ENCODE measurements at regions not wholly inside any gene's neighbourhood (a gene's known extent, or its start where the extent isn't known, plus 50 kb on each side); places are given as distances from the start of the nearest gene placed in this dataset.

DNA sequence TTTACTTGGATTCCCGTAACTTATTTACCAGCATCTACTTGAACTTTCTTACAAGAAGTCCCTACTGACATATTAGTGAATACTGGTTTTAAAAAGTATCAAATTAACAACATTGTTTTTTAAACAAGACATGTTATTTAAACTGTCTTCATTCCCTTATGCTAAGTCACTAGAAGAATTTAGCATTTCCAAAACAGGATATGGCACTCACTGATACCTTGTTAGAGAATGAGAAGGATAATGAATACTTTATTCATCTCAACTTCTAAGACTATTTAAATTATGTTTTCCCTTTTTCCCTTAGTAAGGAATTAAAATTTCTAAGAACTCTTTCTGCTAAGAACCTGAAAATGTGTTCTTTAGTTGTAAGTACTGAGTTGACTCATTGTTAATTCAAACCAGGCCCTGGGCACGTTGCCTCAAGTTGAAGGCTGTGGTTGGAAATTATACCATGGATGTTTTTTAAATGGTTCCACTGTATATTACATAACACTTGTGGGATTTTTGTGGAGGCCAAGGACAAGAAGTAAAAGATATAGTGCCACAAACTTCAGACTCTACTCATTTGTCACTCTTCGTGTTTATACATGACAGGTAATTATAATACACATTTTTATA is 219.0 kb upstream of the EDIL3 start:
- Histone ChIP-seq H3K27me3 (no peaks in the 10 kb centered on the region), H3K27ac (no peak overlapping the region), H3K4me1 (ENCODE audit: insufficient read depth) (no peaks in the 10 kb centered on the region), H3K4me3 (no peak overlapping the region), H3K36me3 (no peaks in the 10 kb centered on the region), H3K9me3 (no peaks in the 10 kb centered on the region)
- WGBS, 3 donors, result 39 to 47% (median 41%) methylated on average over 3 of the region's 3 CpGs
- intact Hi-C loops (cut with DNase I), result no loop called here
- TF ChIP-seq POLR2A (IDR thresholded peaks at IDR 0.05), result no peak
- TF ChIP-seq EP300 (IDR thresholded peaks at IDR 0.05), result no peak
- TF ChIP-seq CTCF (IDR thresholded peaks at IDR 0.05), result no peak
- no peak for DNase-seq

DNA sequence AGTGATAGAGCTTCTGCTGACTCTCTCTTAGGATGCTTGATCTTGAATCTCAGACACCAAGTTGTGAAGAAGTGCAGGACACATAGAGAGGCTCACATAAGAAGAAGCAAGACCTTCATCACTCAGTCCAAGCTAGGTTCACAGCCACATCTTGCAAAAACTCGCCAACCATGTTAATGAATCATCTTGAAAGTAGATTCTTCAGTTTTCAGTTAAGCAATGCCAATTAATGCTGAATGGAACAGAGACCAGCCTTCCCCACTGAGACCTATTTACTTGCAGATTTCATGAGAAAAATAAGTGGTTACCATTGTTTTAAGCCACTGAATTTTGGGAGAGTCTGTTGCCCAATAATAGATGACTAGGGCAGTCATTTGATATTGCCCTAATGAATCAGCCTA is 217.7 kb upstream of the EDIL3 start:
- H3K36me3 ChIP-seq, result no peaks in the 10 kb centered on the region
- H3K4me3 ChIP-seq, result no peak overlapping the region
- no peaks in the 10 kb centered on the region for H3K4me1 ChIP-seq (ENCODE audit: insufficient read depth)
- no peaks in the 10 kb centered on the region for H3K9me3 ChIP-seq
- no peak for DNase-seq
- H3K27me3 ChIP-seq, result no peaks in the 10 kb centered on the region
- intact Hi-C loops (cut with DNase I), result no loop called here
- 82 to 93% (median 91%) methylated on average over 1 of the region's 1 CpG for whole genome bisulfite sequencing, 3 donors
- TF ChIP-seq CTCF (IDR thresholded peaks at IDR 0.05), result no peak
- TF ChIP-seq EP300 (IDR thresholded peaks at IDR 0.05), result no peak
- no peak for TF ChIP-seq POLR2A (IDR thresholded peaks at IDR 0.05)
- no peak overlapping the region for H3K27ac ChIP-seq

DNA sequence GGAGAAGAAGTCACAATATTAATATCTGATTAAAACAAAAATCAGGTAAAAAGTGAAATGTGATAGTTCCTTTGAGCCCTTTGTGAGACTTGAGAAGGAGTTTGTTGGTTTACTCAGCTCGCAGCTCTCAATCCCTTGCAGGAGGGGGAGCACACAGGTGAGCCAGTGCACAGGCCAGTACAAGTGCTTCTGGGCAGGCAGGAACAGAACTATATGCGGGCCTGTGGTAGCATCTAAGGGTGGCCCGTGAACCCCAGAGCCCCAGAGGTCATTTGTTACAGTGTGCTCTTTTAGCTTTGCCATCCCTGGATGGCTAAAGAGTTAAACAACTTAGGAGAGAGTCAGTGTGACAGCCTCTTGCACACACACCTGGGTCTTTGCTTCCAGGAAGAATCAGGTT is 215.3 kb upstream of the EDIL3 start:
- Histone ChIP-seq H3K27ac (no peak overlapping the region), H3K9me3 (no peaks in the 10 kb centered on the region), H3K4me3 (no peak overlapping the region), H3K4me1 (ENCODE audit: insufficient read depth) (no peaks in the 10 kb centered on the region), H3K36me3 (no peaks in the 10 kb centered on the region), H3K27me3 (no peaks in the 10 kb centered on the region)
- WGBS, 3 donors, result 89 to 93% (median 92%) methylated on average over 3 of the region's 3 CpGs
- no peak for TF ChIP-seq CTCF (IDR thresholded peaks at IDR 0.05)
- no peak for TF ChIP-seq EP300 (IDR thresholded peaks at IDR 0.05)
- no peak for TF ChIP-seq POLR2A (IDR thresholded peaks at IDR 0.05)
- no peak for DNase-seq
- intact Hi-C loops (cut with DNase I), result no loop called here

DNA sequence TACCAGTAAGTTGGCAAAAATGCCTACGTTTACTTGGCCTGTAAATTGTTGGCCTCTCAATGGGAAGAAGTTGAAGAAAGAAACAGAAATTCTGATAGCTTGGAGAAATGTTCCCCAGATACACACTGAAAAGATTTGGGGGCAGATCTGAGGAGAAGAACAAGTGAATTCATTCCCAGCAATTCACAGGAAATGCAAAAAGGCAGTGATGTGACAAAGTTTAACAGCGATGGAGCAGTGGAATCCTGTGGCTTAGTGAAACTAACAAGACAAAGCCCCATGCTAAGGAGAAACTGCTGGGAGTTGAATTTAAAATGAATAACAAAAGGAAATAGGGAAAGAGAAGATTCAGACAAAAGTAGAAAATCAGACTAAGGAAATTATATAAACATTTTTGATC is 213.2 kb upstream of the EDIL3 start:
- 72 to 87% (median 82%) methylated on average over 2 of the region's 2 CpGs for whole genome bisulfite sequencing, 3 donors
- Histone ChIP-seq H3K9me3 (no peaks in the 10 kb centered on the region), H3K4me3 (no peak overlapping the region), H3K4me1 (ENCODE audit: insufficient read depth) (no peaks in the 10 kb centered on the region), H3K27ac (no peak overlapping the region), H3K27me3 (no peaks in the 10 kb centered on the region), H3K36me3 (no peaks in the 10 kb centered on the region)
- no peak for TF ChIP-seq CTCF (IDR thresholded peaks at IDR 0.05)
- no peak for TF ChIP-seq POLR2A (IDR thresholded peaks at IDR 0.05)
- no peak for TF ChIP-seq EP300 (IDR thresholded peaks at IDR 0.05)
- intact Hi-C loops (cut with DNase I), result no loop called here
- no peak for DNase-seq

All from ovary (tissue), 7 donors.